ENCODE measurements at regions not wholly inside any gene's neighbourhood (a gene's known extent, or its start where the extent isn't known, plus 50 kb on each side); places are given as distances from the start of the nearest gene placed in this dataset.

GRCh38 chr2:241935774-241936173, 66.2 kb downstream of the RTP5 start:
- no peak for ATAC-seq (replicated peaks)
- Mint-ChIP-seq H3K27me3 (no peaks in the 10 kb centered on the region), H3K4me1 (ENCODE audit: low read depth in 2 of 2) (peaks cover 6 to 9% of the 10 kb centered on the region in 2 donors), H3K4me3 (no peak overlapping the region), H3K27ac (no peak overlapping the region), H3K36me3 (ENCODE audit: insufficient read depth) (no peaks in the 10 kb centered on the region), H3K9me3 (no peaks in the 10 kb centered on the region)
- no peak for DNase-seq

GRCh38 chr2:241936457-241937133, 67.1 kb downstream of the RTP5 start:
- no peak for ATAC-seq (replicated peaks)
- no peak overlapping the region for H3K4me3 Mint-ChIP-seq
- no peak overlapping the region for H3K27ac Mint-ChIP-seq
- H3K9me3 Mint-ChIP-seq: no peaks in the 10 kb centered on the region
- no peaks in the 10 kb centered on the region for H3K27me3 Mint-ChIP-seq
- H3K36me3 Mint-ChIP-seq (ENCODE audit: insufficient read depth): no peaks in the 10 kb centered on the region
- H3K4me1 Mint-ChIP-seq (ENCODE audit: low read depth in 2 of 2): peaks cover 6 to 11% of the 10 kb centered on the region in 2 donors
- no peak for DNase-seq

- DNase-seq: no peak
- Mint-ChIP-seq H3K4me3 (no peak overlapping the region), H3K36me3 (ENCODE audit: insufficient read depth) (no peaks in the 10 kb centered on the region), H3K9me3 (no peaks in the 10 kb centered on the region), H3K27me3 (no peaks in the 10 kb centered on the region), H3K27ac (no peak overlapping the region), H3K4me1 (ENCODE audit: low read depth in 2 of 2) (peaks cover 6 to 12% of the 10 kb centered on the region in 2 donors)
- ATAC-seq (replicated peaks): no peak
These were observed 67.8 kb downstream of the RTP5 start for GRCh38 chr2:241937297-241937696.

- ATAC-seq (replicated peaks) (no peak), DNase-seq (no peak)
- Mint-ChIP-seq H3K4me1 (ENCODE audit: low read depth in 2 of 2) (peaks cover 6 to 12% of the 10 kb centered on the region in 2 donors), H3K36me3 (ENCODE audit: insufficient read depth) (no peaks in the 10 kb centered on the region), H3K27me3 (no peaks in the 10 kb centered on the region), H3K4me3 (no peak overlapping the region), H3K9me3 (no peaks in the 10 kb centered on the region), H3K27ac (peak overlapping the region in 1 of 2 donors; percentile 83)
These were observed 70.0 kb downstream of the RTP5 start for GRCh38 chr2:241939541-241939940.

GRCh38 chr2:241940329-241940728, 70.8 kb downstream of the RTP5 start:
- DNase-seq: no peak
- no peaks in the 10 kb centered on the region for H3K9me3 Mint-ChIP-seq
- H3K27me3 Mint-ChIP-seq: no peaks in the 10 kb centered on the region
- H3K4me3 Mint-ChIP-seq: no peak overlapping the region
- no peak for ATAC-seq (replicated peaks)
- peaks cover 6 to 14% of the 10 kb centered on the region in 2 donors for H3K4me1 Mint-ChIP-seq (ENCODE audit: low read depth in 2 of 2)
- H3K36me3 Mint-ChIP-seq (ENCODE audit: insufficient read depth): no peaks in the 10 kb centered on the region
- no peak overlapping the region for H3K27ac Mint-ChIP-seq

- peaks cover 6 to 12% of the 10 kb centered on the region in 2 donors for H3K4me1 Mint-ChIP-seq (ENCODE audit: low read depth in 2 of 2)
- H3K36me3 Mint-ChIP-seq (ENCODE audit: insufficient read depth): no peaks in the 10 kb centered on the region
- H3K27ac Mint-ChIP-seq: no peak overlapping the region
- H3K9me3 Mint-ChIP-seq: no peaks in the 10 kb centered on the region
- H3K4me3 Mint-ChIP-seq: no peak overlapping the region
- H3K27me3 Mint-ChIP-seq: no peaks in the 10 kb centered on the region
- no peak for ATAC-seq (replicated peaks)
- DNase-seq: no peak
These were observed 72.3 kb downstream of the RTP5 start for GRCh38 chr2:241941691-241942301.

- Mint-ChIP-seq H3K4me1 (ENCODE audit: low read depth in 2 of 2) (peaks cover 6 to 12% of the 10 kb centered on the region in 2 donors), H3K27me3 (no peaks in the 10 kb centered on the region), H3K9me3 (no peaks in the 10 kb centered on the region), H3K4me3 (no peak overlapping the region), H3K27ac (no peak overlapping the region), H3K36me3 (ENCODE audit: insufficient read depth) (no peaks in the 10 kb centered on the region)
- DNase-seq (no peak), ATAC-seq (replicated peaks) (no peak)
These were observed 73.1 kb downstream of the RTP5 start for GRCh38 chr2:241942416-241943208.

- Mint-ChIP-seq H3K27me3 (no peaks in the 10 kb centered on the region), H3K9me3 (no peaks in the 10 kb centered on the region), H3K36me3 (ENCODE audit: insufficient read depth) (no peaks in the 10 kb centered on the region), H3K4me1 (ENCODE audit: low read depth in 2 of 2) (peaks cover 7 to 15% of the 10 kb centered on the region in 2 donors), H3K27ac (no peak overlapping the region), H3K4me3 (no peak overlapping the region)
- DNase-seq (no peak), ATAC-seq (replicated peaks) (no peak)
These were observed 73.8 kb downstream of the RTP5 start for GRCh38 chr2:241943209-241943850.

GRCh38 chr2:241943961-241944575, 74.5 kb downstream of the RTP5 start:
- Mint-ChIP-seq H3K27me3 (no peaks in the 10 kb centered on the region), H3K4me3 (no peak overlapping the region), H3K36me3 (ENCODE audit: insufficient read depth) (no peaks in the 10 kb centered on the region), H3K4me1 (ENCODE audit: low read depth in 2 of 2) (peaks cover 11 to 16% of the 10 kb centered on the region in 2 donors), H3K9me3 (no peaks in the 10 kb centered on the region), H3K27ac (no peak overlapping the region)
- DNase-seq (no peak), ATAC-seq (replicated peaks) (no peak)

GRCh38 chr2:241944821-241945220, 75.3 kb downstream of the RTP5 start:
- peaks cover 11 to 13% of the 10 kb centered on the region in 2 donors for H3K4me1 Mint-ChIP-seq (ENCODE audit: low read depth in 2 of 2)
- no peaks in the 10 kb centered on the region for H3K36me3 Mint-ChIP-seq (ENCODE audit: insufficient read depth)
- no peaks in the 10 kb centered on the region for H3K27me3 Mint-ChIP-seq
- no peak for ATAC-seq (replicated peaks)
- H3K9me3 Mint-ChIP-seq: no peaks in the 10 kb centered on the region
- no peak overlapping the region for H3K4me3 Mint-ChIP-seq
- DNase-seq: no peak
- no peak overlapping the region for H3K27ac Mint-ChIP-seq

GRCh38 chr2:241945311-241945710, 75.8 kb downstream of the RTP5 start:
- no peak for DNase-seq
- Mint-ChIP-seq H3K27me3 (no peaks in the 10 kb centered on the region), H3K36me3 (ENCODE audit: insufficient read depth) (no peaks in the 10 kb centered on the region), H3K9me3 (no peaks in the 10 kb centered on the region), H3K4me1 (ENCODE audit: low read depth in 2 of 2) (peaks cover 8 to 10% of the 10 kb centered on the region in 2 donors), H3K4me3 (no peak overlapping the region), H3K27ac (no peak overlapping the region)
- no peak for ATAC-seq (replicated peaks)

- H3K27ac Mint-ChIP-seq: peak overlapping the region in 1 of 2 donors; percentile 9
- H3K36me3 Mint-ChIP-seq (ENCODE audit: insufficient read depth): peaks cover 2% of the 10 kb centered on the region
- H3K4me3 Mint-ChIP-seq: no peak overlapping the region
- no peaks in the 10 kb centered on the region for H3K27me3 Mint-ChIP-seq
- peaks cover 6 to 11% of the 10 kb centered on the region in 2 donors for H3K4me1 Mint-ChIP-seq (ENCODE audit: low read depth in 2 of 2)
- DNase-seq (no peak), ATAC-seq (replicated peaks) (no peak)
- H3K9me3 Mint-ChIP-seq: no peaks in the 10 kb centered on the region
These were observed 76.3 kb downstream of the RTP5 start for GRCh38 chr2:241945803-241946202.
